Gastroesophageal sphincter (tissue), 4 donors: ENCODE measurements at regions not wholly inside any gene's neighbourhood (a gene's known extent, or its start where the extent isn't known, plus 50 kb on each side); places are given as distances from the start of the nearest gene placed in this dataset.

Experiments used
- ATAC-seq: fragments of 150-250 bp; one replicate; pipeline ENCODE4 v1.9.1; 2016; ENCODE audit warnings: mild to moderate bottlenecking, moderate library complexity
- H3K27ac ChIP-seq, 4 donors: fragments of 200-600 bp; sonication (generic) in 3 of 4; 1 replicate in 3 of 4; 2 replicates in 1 of 4; pipeline ENCODE4 v1.5.1; 2016 to 2019
- H3K27me3 ChIP-seq: fragments of 200-600 bp; sonication (generic); one replicate; pipeline ENCODE4 v1.5.1; 2019
- H3K36me3 ChIP-seq, 2 donors: fragments of 200-600 bp; sonication (generic); one replicate each; pipeline ENCODE4 v1.5.1; 2019; ENCODE audit warnings: control low read depth in 1 of 2
- H3K4me1 ChIP-seq, 3 donors: fragments of 200-600 bp; sonication (generic); 1 replicate in 2 of 3; 2 replicates in 1 of 3; pipeline ENCODE4 v1.5.1; 2016 to 2019; ENCODE audit warnings: control low read depth in 2 of 3
- H3K4me3 ChIP-seq, 2 donors: fragments of 200-600 bp; sonication (generic); one replicate each; pipeline ENCODE4 v1.5.1; 2019; ENCODE audit warnings: mild to moderate bottlenecking in 1 of 2, moderate library complexity in 1 of 2
- H3K9me3 ChIP-seq, 3 donors: fragments of 200-600 bp; sonication (generic); one replicate each; pipeline ENCODE4 v1.5.1; 2017 to 2019; ENCODE audit warnings: control low read depth in 2 of 3
- EP300 ChIP-seq: sonication (generic); formaldehyde crosslinking; IDR thresholded peaks from one replicate; pipeline ENCODE4 v1.6.1; 2017; ENCODE audit warnings: antibody characterized with exemption, mild to moderate bottlenecking
- POLR2A ChIP-seq, 2 donors: fragments of 450-650 bp; IDR thresholded peaks; one replicate each; pipeline ENCODE4 v1.6.1; 2017; ENCODE audit warnings: antibody characterized with exemption in 2 of 2, mild to moderate bottlenecking in 2 of 2, moderate library complexity in 1 of 2
- POLR2AphosphoS5 ChIP-seq: sonication (generic); formaldehyde crosslinking; IDR thresholded peaks from one replicate; pipeline ENCODE4 v1.6.1; 2017; ENCODE audit warnings: antibody characterized with exemption
- WGBS, 2 donors: methylation state at CpG; one replicate each; pipeline ENCODE4 v1.1.5; 2018; ENCODE audit warnings: low coverage in 1 of 2; 5-methylcytosine and 5-hydroxymethylcytosine counted together
- TF ChIP-seq, protein P1 (sequence below), 4 experiments: fragments of 200-600 bp in 2 of 4; fragments of 450-650 bp in 2 of 4; sonication (generic) in 1 of 4; IDR thresholded peaks; one replicate each; pipeline ENCODE4 v1.5.1; 2017 to 2019; ENCODE audit warnings: antibody characterized with exemption in 4 of 4, mild to moderate bottlenecking in 2 of 4, moderate library complexity in 2 of 4

DNA sequence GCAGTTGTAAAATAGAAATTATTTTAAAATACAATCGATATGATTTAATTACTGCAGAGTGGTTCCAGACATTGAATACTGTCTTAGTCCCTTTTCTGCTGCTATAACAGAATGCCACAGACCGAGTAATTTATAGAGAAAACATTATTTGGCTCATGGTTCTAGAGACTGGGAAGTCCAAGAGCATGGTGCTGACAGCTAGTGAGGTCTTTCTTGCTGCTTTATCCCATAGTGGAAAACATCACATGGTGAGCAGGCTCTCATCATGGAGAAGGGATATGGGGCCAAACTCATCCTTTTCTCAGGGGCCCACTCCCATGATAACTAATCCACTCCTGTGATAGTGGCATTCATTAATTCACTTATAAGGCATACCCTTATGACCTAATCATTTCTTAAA, 120.0 kb upstream of the TBL1XR1 start:
- no peaks in the 10 kb centered on the region for H3K27me3 ChIP-seq
- no peaks in the 10 kb centered on the region for H3K36me3 ChIP-seq
- H3K4me1 ChIP-seq, result no peaks in the 10 kb centered on the region
- WGBS, 2 donors, result 86 to 95% methylated on average over 2 of the region's 2 CpGs
- H3K4me3 ChIP-seq, result no peak overlapping the region
- H3K9me3 ChIP-seq, result no peaks in the 10 kb centered on the region
- no peak for TF ChIP-seq POLR2A (IDR thresholded peaks at IDR 0.05)
- no peak for TF ChIP-seq EP300
- TF ChIP-seq, protein P1, sequence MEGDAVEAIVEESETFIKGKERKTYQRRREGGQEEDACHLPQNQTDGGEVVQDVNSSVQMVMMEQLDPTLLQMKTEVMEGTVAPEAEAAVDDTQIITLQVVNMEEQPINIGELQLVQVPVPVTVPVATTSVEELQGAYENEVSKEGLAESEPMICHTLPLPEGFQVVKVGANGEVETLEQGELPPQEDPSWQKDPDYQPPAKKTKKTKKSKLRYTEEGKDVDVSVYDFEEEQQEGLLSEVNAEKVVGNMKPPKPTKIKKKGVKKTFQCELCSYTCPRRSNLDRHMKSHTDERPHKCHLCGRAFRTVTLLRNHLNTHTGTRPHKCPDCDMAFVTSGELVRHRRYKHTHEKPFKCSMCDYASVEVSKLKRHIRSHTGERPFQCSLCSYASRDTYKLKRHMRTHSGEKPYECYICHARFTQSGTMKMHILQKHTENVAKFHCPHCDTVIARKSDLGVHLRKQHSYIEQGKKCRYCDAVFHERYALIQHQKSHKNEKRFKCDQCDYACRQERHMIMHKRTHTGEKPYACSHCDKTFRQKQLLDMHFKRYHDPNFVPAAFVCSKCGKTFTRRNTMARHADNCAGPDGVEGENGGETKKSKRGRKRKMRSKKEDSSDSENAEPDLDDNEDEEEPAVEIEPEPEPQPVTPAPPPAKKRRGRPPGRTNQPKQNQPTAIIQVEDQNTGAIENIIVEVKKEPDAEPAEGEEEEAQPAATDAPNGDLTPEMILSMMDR (IDR thresholded peaks at IDR 0.05), result no peak
- TF ChIP-seq POLR2AphosphoS5, result no peak
- ATAC-seq, result no peak
- H3K27ac ChIP-seq, result no peak overlapping the region

DNA sequence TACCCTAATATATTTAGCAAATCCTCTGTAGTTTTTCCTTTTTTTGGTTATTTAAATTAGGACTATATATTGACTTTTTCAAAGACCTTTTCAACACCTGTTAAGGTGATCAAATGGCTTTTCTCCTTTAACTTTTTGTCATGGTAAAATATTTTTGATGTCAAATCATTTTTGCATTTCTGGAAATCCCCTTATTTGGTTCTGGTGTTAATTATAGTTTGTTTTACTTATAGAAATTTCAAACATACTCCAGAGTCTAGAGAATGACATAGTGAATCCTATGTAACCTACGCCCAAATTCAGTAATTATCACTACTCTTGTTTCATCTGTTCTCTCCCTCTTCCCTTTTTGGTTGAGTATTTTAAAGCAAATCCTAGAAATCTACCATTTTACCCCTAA, 121.3 kb upstream of the TBL1XR1 start:
- Histone ChIP-seq H3K9me3 (no peaks in the 10 kb centered on the region), H3K4me3 (no peak overlapping the region), H3K27ac (no peak overlapping the region), H3K4me1 (no peaks in the 10 kb centered on the region), H3K27me3 (no peaks in the 10 kb centered on the region), H3K36me3 (no peaks in the 10 kb centered on the region)
- no peak for ATAC-seq
- no peak for TF ChIP-seq POLR2AphosphoS5
- TF ChIP-seq POLR2A (IDR thresholded peaks at IDR 0.05), result no peak
- WGBS, 2 donors, result 100% methylated on average over 1 of the region's 1 CpG

GRCh38 chr3:177320765-177321247, 123.5 kb upstream of the TBL1XR1 start:
- 43 to 52% methylated on average over 4 of the region's 4 CpGs for WGBS, 2 donors
- H3K4me1 ChIP-seq, result no peaks in the 10 kb centered on the region
- H3K9me3 ChIP-seq, result no peaks in the 10 kb centered on the region
- H3K27ac ChIP-seq, result no peak overlapping the region
- TF ChIP-seq POLR2AphosphoS5, result no peak
- TF ChIP-seq EP300, result no peak
- TF ChIP-seq, protein P1 (IDR thresholded peaks at IDR 0.05), result no peak
- TF ChIP-seq POLR2A (IDR thresholded peaks at IDR 0.05), result no peak
- no peak for ATAC-seq
- no peaks in the 10 kb centered on the region for H3K36me3 ChIP-seq
- no peaks in the 10 kb centered on the region for H3K27me3 ChIP-seq
- no peak overlapping the region for H3K4me3 ChIP-seq

DNA sequence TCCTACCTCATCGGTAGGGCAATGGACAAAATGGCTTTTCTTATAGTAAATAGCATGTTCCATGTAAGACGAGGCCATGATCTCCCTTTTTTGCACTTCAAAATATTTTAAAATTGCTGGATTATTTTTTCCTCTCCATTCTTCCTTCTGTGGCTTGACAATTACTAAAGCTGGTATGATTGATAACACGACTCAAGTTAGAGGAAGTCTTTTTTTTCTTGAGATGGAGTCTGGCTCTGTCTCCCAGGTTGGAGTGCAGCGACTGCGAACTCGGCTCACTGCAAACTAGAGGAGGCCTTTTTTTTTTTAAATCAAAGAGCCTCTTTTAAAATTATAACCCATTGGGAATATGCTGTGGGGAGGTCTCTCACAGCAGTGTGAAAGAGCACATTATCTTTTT, 124.5 kb upstream of the TBL1XR1 start:
- Histone ChIP-seq H3K27me3 (no peaks in the 10 kb centered on the region), H3K4me1 (no peaks in the 10 kb centered on the region), H3K36me3 (no peaks in the 10 kb centered on the region), H3K9me3 (no peaks in the 10 kb centered on the region), H3K4me3 (no peak overlapping the region), H3K27ac (no peak overlapping the region)
- ATAC-seq, result no peak
- TF ChIP-seq, protein P1 (IDR thresholded peaks at IDR 0.05), result no peak
- TF ChIP-seq EP300 (no peak), POLR2AphosphoS5 (no peak), POLR2A (IDR thresholded peaks at IDR 0.05) (no peak)
- 71 to 93% methylated on average over 5 to 6 of the region's 6 CpGs for WGBS, 2 donors

DNA sequence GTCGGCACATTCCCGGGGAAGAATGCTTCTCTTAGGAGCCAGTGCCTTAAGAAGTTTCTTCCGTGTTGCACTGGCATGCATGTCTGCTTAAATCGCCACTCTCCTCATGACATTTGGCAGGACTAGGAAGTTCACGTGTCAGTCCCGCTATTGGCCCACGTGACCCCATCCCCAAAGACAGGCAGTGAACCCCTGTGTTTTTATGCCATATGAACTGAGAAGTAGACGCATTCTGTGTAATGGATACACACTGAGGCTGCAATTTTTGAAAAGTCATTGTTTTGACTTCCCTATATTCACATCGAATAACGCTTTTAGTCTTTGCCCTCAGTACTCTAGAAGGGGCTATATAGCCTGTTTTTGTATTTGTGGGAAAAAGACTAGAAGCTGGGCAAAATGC, 125.6 kb upstream of the TBL1XR1 start:
- no peaks in the 10 kb centered on the region for H3K27me3 ChIP-seq
- TF ChIP-seq POLR2A (IDR thresholded peaks at IDR 0.05), result no peak
- TF ChIP-seq POLR2AphosphoS5, result no peak
- TF ChIP-seq, protein P1 (IDR thresholded peaks at IDR 0.05), result no peak
- no peak for TF ChIP-seq EP300
- no peaks in the 10 kb centered on the region for H3K4me1 ChIP-seq
- no peak overlapping the region for H3K27ac ChIP-seq
- no peak overlapping the region for H3K4me3 ChIP-seq
- WGBS, 2 donors, result 86 to 94% methylated on average over 4 to 10 of the region's 10 CpGs
- no peaks in the 10 kb centered on the region for H3K36me3 ChIP-seq
- H3K9me3 ChIP-seq, result no peaks in the 10 kb centered on the region
- no peak for ATAC-seq
